NCI-H345 (cell line): ENCODE measurements at regions not wholly inside any gene's neighbourhood (a gene's known extent, or its start where the extent isn't known, plus 50 kb on each side); places are given as distances from the start of the nearest gene placed in this dataset.
"Not testable (repeated sequence)": the region's sequence is repeated elsewhere in the genome, so short reads cannot be mapped to it uniquely, and the experiment has no call there.

ENCODE experiments used
- DNase-seq: peaks from one replicate; lab custom pipeline; 2025; lab: John Stamatoyannopoulos, UW

- no peak for DNase-seq
These were observed 52.0 kb upstream of the BMP2 start for GRCh38 chr20:6715401-6715941.

- no peak for DNase-seq
These were observed 53.2 kb upstream of the BMP2 start for GRCh38 chr20:6714279-6714711.

GRCh38 chr20:6711951-6712649 is 55.4 kb upstream of the BMP2 start:
- no peak for DNase-seq

GRCh38 chr20:6709910-6710595 is 57.4 kb upstream of the BMP2 start:
- DNase-seq, result no peak

GRCh38 chr20:6708010-6708409 is 59.5 kb upstream of the BMP2 start:
- no peak for DNase-seq

- no peak for DNase-seq
These were observed 60.1 kb upstream of the BMP2 start for GRCh38 chr20:6707321-6707831.

- no peak for DNase-seq
These were observed 61.4 kb upstream of the BMP2 start for GRCh38 chr20:6705926-6706548.

- no peak for DNase-seq
These were observed 62.2 kb upstream of the BMP2 start for GRCh38 chr20:6705106-6705766.

- no peak for DNase-seq
These were observed 63.2 kb upstream of the BMP2 start for GRCh38 chr20:6704132-6704861.

GRCh38 chr20:6703656-6704055 is 63.8 kb upstream of the BMP2 start:
- no peak for DNase-seq

GRCh38 chr20:6703047-6703446 is 64.4 kb upstream of the BMP2 start:
- DNase-seq, result no peak

- DNase-seq, result no peak
These were observed 65.3 kb upstream of the BMP2 start for GRCh38 chr20:6702144-6702543.

- no peak for DNase-seq
These were observed 66.7 kb upstream of the BMP2 start for GRCh38 chr20:6700563-6701329.

- DNase-seq, result no peak
These were observed 67.4 kb upstream of the BMP2 start for GRCh38 chr20:6699921-6700562.

- no peak for DNase-seq
These were observed 68.8 kb upstream of the BMP2 start for GRCh38 chr20:6698723-6699122.

- no peak for DNase-seq
These were observed 69.4 kb upstream of the BMP2 start for GRCh38 chr20:6698056-6698455.

GRCh38 chr20:6697228-6697972 is 70.1 kb upstream of the BMP2 start:
- no peak for DNase-seq

- no peak for DNase-seq
These were observed 71.5 kb upstream of the BMP2 start for GRCh38 chr20:6696001-6696400.

GRCh38 chr20:6693808-6694198 is 73.7 kb upstream of the BMP2 start:
- DNase-seq, result not testable (repeated sequence)
